GM12878 (cell line): ENCODE measurements at regions not wholly inside any gene's neighbourhood (a gene's known extent, or its start where the extent isn't known, plus 50 kb on each side); places are given as distances from the start of the nearest gene placed in this dataset.

Experiments used
- ATAC-seq: fragments of 200-7000 bp; cut with Tn5 transposase; 3 replicates; pipeline ENCODE4 v1.9.1; 2020; ENCODE audit warnings: mild to moderate bottlenecking, moderate library complexity
- BruUV-seq: library from RNA; stranded (reverse); fragments of 400-500 nt; replicated peaks from 2 replicates; lab custom pipeline; 2021; lab: Mats Ljungman, UMichigan
- CTCF ChIA-PET: fragments of 300-600 bp; sonication (Branson Sonifier 250); formaldehyde crosslinking; extraction: SDS; loops from one replicate; lab custom pipeline; 2021; ENCODE audit warnings: inconsistent platforms; lab: Yijun Ruan, JAX
- POLR2A ChIA-PET: fragments of 350-600 bp; formaldehyde crosslinking; extraction: SDS; loops from one replicate; lab custom pipeline; 2021; ENCODE audit warnings: inconsistent platforms; lab: Charles Lee
- RAD21 ChIA-PET: fragments of 300-600 bp; sonication (Branson Sonifier 250); formaldehyde crosslinking; loops from one replicate; lab custom pipeline; 2023; ENCODE audit warnings: antibody characterized with exemption; ENCODE audit not compliant: unreplicated experiment; lab: Charles Lee
- SMC1A ChIA-PET: fragments of 300-600 bp; sonication (Branson Sonifier 250); formaldehyde crosslinking; loops from one replicate; lab custom pipeline; 2023; ENCODE audit not compliant: unreplicated experiment, uncharacterized antibody; lab: Charles Lee
- DNase-seq: peaks from one replicate; pipeline ENCODE4 v3.0.0-alpha.2; 2011; ENCODE audit warnings: low read depth, low spot score
- FAIRE-seq: peaks from 3 replicates; lab custom pipeline; 2011; peaks lifted over from hg19 to GRCh38; lab: Jason Lieb, UNC
- H2AFZ ChIP-seq: 2 replicates; pipeline ENCODE4 v1.6.0; 2011; ENCODE audit warnings: low read depth, low read length, control low read depth; ENCODE audit not compliant: control insufficient read depth
- H3K27ac ChIP-seq: 2 replicates; pipeline ENCODE4 v1.5.1; 2011; ENCODE audit warnings: control low read depth; ENCODE audit not compliant: control insufficient read depth, insufficient read depth
- H3K27me3 ChIP-seq, 2 experiments: replicated peaks in 1 of 2; 2 replicates each; pipeline versions ENCODE4 v1.6.0 to v1.6.1; 2011; ENCODE audit warnings: low read length in 1 of 2; ENCODE audit not compliant: control insufficient read depth in 2 of 2, insufficient read depth in 2 of 2
- H3K36me3 ChIP-seq, 2 experiments: 2 replicates each; pipeline ENCODE4 v1.5.1; 2011; ENCODE audit warnings: low read length in 1 of 2; ENCODE audit not compliant: control insufficient read depth in 2 of 2, insufficient read depth in 2 of 2
- H3K4me1 ChIP-seq: 2 replicates; pipeline ENCODE4 v1.6.1; 2011; ENCODE audit warnings: mild to moderate bottlenecking, low read length, moderate library complexity, mixed read lengths; ENCODE audit not compliant: control insufficient read depth, insufficient read depth
- H3K4me2 ChIP-seq: 2 replicates; pipeline ENCODE4 v1.6.0; 2011; ENCODE audit warnings: control low read depth; ENCODE audit not compliant: control insufficient read depth, insufficient read depth
- H3K4me3 ChIP-seq: fragments of 200-600 bp; sonication (generic); 2 replicates; pipeline ENCODE4 v1.5.1; 2016
- H3K79me2 ChIP-seq: 2 replicates; pipeline ENCODE4 v1.6.0; 2011; ENCODE audit warnings: low read length; ENCODE audit not compliant: control insufficient read depth, insufficient read depth
- H3K9ac ChIP-seq: 2 replicates; pipeline ENCODE4 v1.8.0; 2011; ENCODE audit warnings: low read length, control low read depth, mixed read lengths; ENCODE audit not compliant: control insufficient read depth, insufficient read depth
- H3K9me3 ChIP-seq: replicated peaks from 3 replicates; pipeline ENCODE4 v1.5.1; 2011; ENCODE audit warnings: mild to moderate bottlenecking, low read length; ENCODE audit not compliant: control insufficient read depth, insufficient read depth
- H4K20me1 ChIP-seq: 2 replicates; pipeline ENCODE4 v1.6.0; 2011; ENCODE audit not compliant: control insufficient read depth, insufficient read depth
- BACH1 ChIP-seq: fragments of 450-650 bp; IDR thresholded peaks from 2 replicates; pipeline ENCODE4 v1.6.1; 2017; ENCODE audit warnings: mild to moderate bottlenecking, borderline replicate concordance
- CBX3 ChIP-seq: fragments of 200-600 bp; sonication (generic); IDR thresholded peaks from 2 replicates; pipeline ENCODE4 v1.6.1; 2016; ENCODE audit warnings: low read depth, borderline replicate concordance
- ETV6 ChIP-seq, 2 experiments: fragments of 450-650 bp in 1 of 2; IDR thresholded peaks in 1 of 2; conservative IDR thresholded peaks in 1 of 2; 2 replicates each; pipeline ENCODE4 v1.6.1; 2014; ENCODE audit warnings: antibody characterized with exemption in 1 of 2, borderline replicate concordance in 1 of 2, low read depth in 1 of 2, mild to moderate bottlenecking in 1 of 2, moderate library complexity in 1 of 2
- EZH2 ChIP-seq: IDR thresholded peaks from 2 replicates; pipeline ENCODE4 v1.6.1; 2012; ENCODE audit warnings: low read depth, mild to moderate bottlenecking, control low read depth, inconsistent platforms, low read length, borderline replicate concordance; ENCODE audit not compliant: control insufficient read depth
- KDM1A ChIP-seq: fragments of 200-600 bp; sonication (generic); IDR thresholded peaks from 2 replicates; pipeline ENCODE4 v1.6.1; 2016; ENCODE audit warnings: borderline replicate concordance
- MLLT1 ChIP-seq: fragments of 450-650 bp; IDR thresholded peaks from 2 replicates; pipeline ENCODE4 v1.6.1; 2016; ENCODE audit warnings: mild to moderate bottlenecking
- NFYB ChIP-seq: IDR thresholded peaks from 2 replicates; pipeline ENCODE4 v1.6.1; 2011; ENCODE audit warnings: low read depth, mild to moderate bottlenecking, low read length, improper control_type of control experiment, moderate library complexity; ENCODE audit not compliant: insufficient read depth
- NR2C2 ChIP-seq: IDR thresholded peaks from 2 replicates; pipeline ENCODE4 v1.6.1; 2011; ENCODE audit warnings: borderline replicate concordance, low read depth; ENCODE audit not compliant: control insufficient read depth, insufficient read length
- RB1 ChIP-seq: fragments of 450-650 bp; formaldehyde crosslinking; IDR thresholded peaks from 2 replicates; pipeline ENCODE4 v1.6.1; 2017; ENCODE audit warnings: mild to moderate bottlenecking, borderline replicate concordance
- SIN3A ChIP-seq: IDR thresholded peaks from 2 replicates; pipeline ENCODE4 v1.6.1; 2012; ENCODE audit warnings: low read depth, low read length, improper control_type of control experiment
- STAT1 ChIP-seq: fragments of 450-650 bp; conservative IDR thresholded peaks from 2 replicates; pipeline ENCODE4 v1.6.1; 2014; ENCODE audit warnings: antibody characterized with exemption, mild to moderate bottlenecking
- SUZ12 ChIP-seq: fragments of 200-600 bp; sonication (generic); IDR thresholded peaks from one replicate; pipeline ENCODE4 v1.6.1; 2018; ENCODE audit warnings: antibody characterized with exemption, mild to moderate bottlenecking; ENCODE audit not compliant: unreplicated experiment
- TCF7 ChIP-seq: IDR thresholded peaks from 2 replicates; pipeline ENCODE4 v1.6.1; 2014; ENCODE audit warnings: antibody characterized with exemption, borderline replicate concordance
- USF1 ChIP-seq: IDR thresholded peaks from 2 replicates; pipeline ENCODE4 v1.6.1; 2011; ENCODE audit warnings: borderline replicate concordance, low read depth, mild to moderate bottlenecking, moderate library complexity, mixed read lengths, low read length; ENCODE audit not compliant: insufficient read depth; ENCODE audit errors: extremely low read length
- YY1 ChIP-seq: IDR thresholded peaks from 2 replicates; pipeline ENCODE4 v1.6.1; 2011; ENCODE audit warnings: low read depth, mild to moderate bottlenecking, low read length
- ZNF274 ChIP-seq: IDR thresholded peaks from one replicate; pipeline ENCODE4 v1.8.0; 2011; ENCODE audit not compliant: insufficient read length, insufficient read depth
- ZZZ3 ChIP-seq: IDR thresholded peaks from 2 replicates; pipeline ENCODE4 v1.6.1; 2011; ENCODE audit warnings: low read depth; ENCODE audit not compliant: control insufficient read depth, insufficient read length
- WGBS: methylation state at CpG from one replicate; pipeline ENCODE4 v1.1.6; 2016; ENCODE audit warnings: low lambda C conversion rate; ENCODE audit not compliant: insufficient replicate concordance, insufficient coverage; ENCODE audit errors: missing lambda C conversion rate; 5-methylcytosine and 5-hydroxymethylcytosine counted together
- in situ Hi-C: fragments of 300-500 bp; cut with MboI; formaldehyde crosslinking; loops from 9 replicates; pipeline ENCODE4 v1.14.3; 2018; ENCODE audit warnings: mixed read lengths
- intact Hi-C: fragments of 100-400 bp; cut with micrococcal nuclease; formaldehyde crosslinking; loops from one replicate; pipeline ENCODE4 v1.14.2; 2022; ENCODE audit not compliant: unreplicated experiment

- ATAC-seq (no peak), DNase-seq (no peak), FAIRE-seq (no peak)
- H3K79me2 ChIP-seq: no peaks in the 10 kb centered on the region
- intact Hi-C loops: no loop called here
- ChIA-PET RAD21 (no interaction called here), POLR2A (no interaction called here), SMC1A (no interaction called here), CTCF (interaction anchor here (0.5 to 0.9 kb wide), 2 partner anchors 10 to 432 kb away, joined by 3 read pairs; no protein-coding TSS in a partner anchor)
- H3K9me3 ChIP-seq: no peaks in the 10 kb centered on the region
- no peak overlapping the region for H3K27ac ChIP-seq
- in situ Hi-C loops: loop anchor here (25.0 kb wide), 1 partner anchor 669 kb away; no protein-coding TSS in a partner anchor
- H3K4me1 ChIP-seq: no peaks in the 10 kb centered on the region
- H4K20me1 ChIP-seq: no peaks in the 10 kb centered on the region
- WGBS: 0% methylated on average over 2 of the region's 2 CpGs
- H3K4me2 ChIP-seq: no peak overlapping the region
- H3K36me3 ChIP-seq: no peaks in the 10 kb centered on the region
- TF ChIP-seq RB1 (no peak), TCF7 (no peak), KDM1A (no peak), SIN3A (no peak), SUZ12 (no peak), ETV6 (conservative IDR thresholded peaks at IDR 0.05 in 1 of 2, IDR thresholded peaks at IDR 0.05 in 1 of 2; ENCODE audit: borderline replicate concordance in 1 of 2, low read depth in 1 of 2) (no peak), CBX3 (no peak), MLLT1 (no peak), ZNF274 (no peak), NR2C2 (no peak), EZH2 (no peak), ZZZ3 (no peak), STAT1 (no peak), NFYB (no peak), BACH1 (no peak), YY1 (no peak), USF1 (no peak)
- no peak overlapping the region for H3K9ac ChIP-seq
- H3K4me3 ChIP-seq: no peak overlapping the region
- no peaks in the 10 kb centered on the region for H3K27me3 ChIP-seq
- no TSS peak for BruUV-seq
- no peak overlapping the region for H2AFZ ChIP-seq
These were observed 184.6 kb upstream of the OLFM3 start for GRCh38 chr1:102181341-102181740.
